HCT116 (cell line): ENCODE measurements at regions not wholly inside any gene's neighbourhood (a gene's known extent, or its start where the extent isn't known, plus 50 kb on each side); places are given as distances from the start of the nearest gene placed in this dataset.

Experiments
- ATAC-seq: fragments of 200-7000 bp; cut with Tn5 transposase; 2 replicates; pipeline ENCODE4 v1.9.1; 2020; ENCODE audit warnings: mild to moderate bottlenecking, moderate library complexity
- BruUV-seq: library from RNA; stranded (reverse); fragments of 400-500 nt; replicated peaks from 2 replicates; lab custom pipeline; 2021; lab: Mats Ljungman, UMichigan
- CTCF ChIA-PET: fragments of 300-600 bp; sonication (Branson Sonifier 250); formaldehyde crosslinking; loops from one replicate; lab custom pipeline; 2021; ENCODE audit warnings: antibody characterized with exemption; lab: Charles Lee
- POLR2A ChIA-PET: fragments of 300-600, 350-600 bp; sonication (Branson Sonifier 250); formaldehyde crosslinking; loops from one replicate; lab custom pipeline; 2021; ENCODE audit warnings: antibody characterized with exemption; lab: Charles Lee
- RAD21 ChIA-PET, 2 experiments: fragments of 300-600 bp; sonication (Branson Sonifier 250); formaldehyde crosslinking; loops; one replicate each; lab custom pipeline; 2023; ENCODE audit warnings: low total read pairs in 2 of 2; ENCODE audit not compliant: uncharacterized antibody in 2 of 2, unreplicated experiment in 2 of 2, low non-redundant PET in 1 of 2; lab: Charles Lee
- DNase-seq: peaks from one replicate; pipeline ENCODE4 v3.0.0-alpha.2; 2010; ENCODE audit warnings: low read depth, low spot score
- H2AFZ ChIP-seq: fragments of 200-600 bp; shearing (Covaris generic), sonication (generic); 2 replicates; pipeline ENCODE4 v1.6.1; 2017; ENCODE audit warnings: low read depth, mixed run types, mixed read lengths, antibody characterized with exemption, low read length; ENCODE audit not compliant: poor library complexity, severe bottlenecking
- H3K27ac ChIP-seq: 2 replicates; pipeline ENCODE4 v1.5.1; 2012; ENCODE audit warnings: low read depth, low read length
- H3K27me3 ChIP-seq: fragments of 200-600 bp; sonication (generic); 2 replicates; pipeline ENCODE4 v1.6.1; 2016; ENCODE audit warnings: mixed run types, low read length, mixed read lengths; ENCODE audit not compliant: insufficient read depth
- H3K36me3 ChIP-seq, 2 experiments: fragments of 200-500 bp in 1 of 2; fragments of 200-600 bp in 1 of 2; sonication (Bioruptor generic) in 1 of 2; sonication (generic) in 1 of 2; 2 replicates each; pipeline versions ENCODE4 v1.5.1 to v1.6.1; 2014 to 2016; ENCODE audit warnings: low read length in 2 of 2, inconsistent platforms in 1 of 2, mixed read lengths in 1 of 2, mixed run types in 1 of 2; ENCODE audit not compliant: insufficient read depth in 2 of 2, control insufficient read depth in 1 of 2
- H3K4me1 ChIP-seq, 2 experiments: fragments of 200-600 bp in 1 of 2; sonication (generic) in 1 of 2; 2 replicates each; pipeline versions ENCODE4 v1.5.1 to v1.6.1; 2012 to 2017; ENCODE audit warnings: low read length in 2 of 2, inconsistent platforms in 1 of 2, mild to moderate bottlenecking in 1 of 2, mixed read lengths in 1 of 2, mixed run types in 1 of 2, moderate library complexity in 1 of 2; ENCODE audit not compliant: insufficient read depth in 2 of 2, control insufficient read depth in 1 of 2
- H3K4me2 ChIP-seq: fragments of 200-600 bp; sonication (generic); 2 replicates; pipeline ENCODE4 v1.6.1; 2017; ENCODE audit warnings: mixed run types, low read length, mixed read lengths
- H3K4me3 ChIP-seq, 2 experiments: fragments of 200-600 bp in 1 of 2; sonication (generic) in 1 of 2; replicated peaks in 1 of 2; 2 replicates each; pipeline ENCODE4 v1.5.1; 2011 to 2016; ENCODE audit warnings: low read length in 2 of 2, control low read depth in 1 of 2, low read depth in 1 of 2, mild to moderate bottlenecking in 1 of 2, mixed read lengths in 1 of 2, mixed run types in 1 of 2
- H3K79me2 ChIP-seq: fragments of 200-600 bp; sonication (generic); 2 replicates; pipeline ENCODE4 v1.6.1; 2017; ENCODE audit warnings: mild to moderate bottlenecking, mixed run types, low read length, moderate library complexity, mixed read lengths; ENCODE audit not compliant: insufficient read depth
- H3K9ac ChIP-seq: fragments of 200-600 bp; sonication (generic); 2 replicates; pipeline ENCODE4 v1.6.1; 2016; ENCODE audit warnings: low read length, mixed read lengths
- H3K9me2 ChIP-seq: fragments of 200-600 bp; sonication (generic), shearing (Covaris generic); 2 replicates; pipeline ENCODE4 v1.6.1; 2017; ENCODE audit warnings: mixed run types, mild to moderate bottlenecking, moderate library complexity; ENCODE audit not compliant: insufficient read depth
- H3K9me3 ChIP-seq, 2 experiments: fragments of 200-500 bp in 1 of 2; fragments of 200-600 bp in 1 of 2; sonication (Bioruptor generic) in 1 of 2; sonication (generic) in 1 of 2; 2 replicates each; pipeline ENCODE4 v1.6.1; 2014 to 2017; ENCODE audit warnings: low read length in 2 of 2, mixed read lengths in 2 of 2, inconsistent platforms in 1 of 2, low read depth in 1 of 2, mild to moderate bottlenecking in 1 of 2, mixed run types in 1 of 2, moderate library complexity in 1 of 2; ENCODE audit not compliant: control insufficient read depth in 1 of 2, insufficient read depth in 1 of 2
- H4K20me1 ChIP-seq: fragments of 200-600 bp; sonication (generic), shearing (Covaris generic); 2 replicates; pipeline ENCODE4 v1.6.1; 2017; ENCODE audit warnings: mixed run types, mild to moderate bottlenecking, moderate library complexity; ENCODE audit not compliant: insufficient read depth
- ATF3 ChIP-seq: IDR thresholded peaks from 2 replicates; pipeline ENCODE4 v1.6.1; 2012
- CEBPB ChIP-seq: IDR thresholded peaks from 2 replicates; pipeline ENCODE4 v1.6.1; 2012; ENCODE audit warnings: low read depth
- EGR1 ChIP-seq: IDR thresholded peaks from 2 replicates; pipeline ENCODE4 v1.6.1; 2012; ENCODE audit warnings: low read depth
- ELF1 ChIP-seq: IDR thresholded peaks from 2 replicates; pipeline ENCODE4 v1.6.1; 2012; ENCODE audit warnings: low read depth, borderline replicate concordance
- EZH2 ChIP-seq: fragments of 200-600 bp; sonication (generic); IDR thresholded peaks from 2 replicates; pipeline ENCODE4 v1.6.1; 2017; ENCODE audit warnings: antibody characterized with exemption, mixed run types
- EZH2phosphoT487 ChIP-seq: fragments of 200-600 bp; IDR thresholded peaks from 2 replicates; pipeline ENCODE4 v1.6.1; 2018; ENCODE audit warnings: antibody characterized with exemption, borderline replicate concordance
- FOSL1 ChIP-seq: IDR thresholded peaks from 2 replicates; pipeline ENCODE4 v1.6.1; 2012; ENCODE audit warnings: low read depth
- JUND ChIP-seq: IDR thresholded peaks from 2 replicates; pipeline ENCODE4 v1.6.1; 2012
- MAX ChIP-seq: IDR thresholded peaks from 2 replicates; pipeline ENCODE4 v1.6.1; 2012
- POLR2AphosphoS5 ChIP-seq: IDR thresholded peaks from 2 replicates; pipeline ENCODE4 v1.6.1; 2011; ENCODE audit warnings: mild to moderate bottlenecking, low read depth, low read length, moderate library complexity
- RAD21 ChIP-seq: IDR thresholded peaks from 2 replicates; pipeline ENCODE4 v1.6.1; 2012; ENCODE audit warnings: low read depth, mild to moderate bottlenecking
- SIN3A ChIP-seq: IDR thresholded peaks from 2 replicates; pipeline ENCODE4 v1.6.1; 2012; ENCODE audit warnings: low read depth
- SP1 ChIP-seq: IDR thresholded peaks from 2 replicates; pipeline ENCODE4 v1.6.1; 2012; ENCODE audit warnings: low read depth
- SRF ChIP-seq: IDR thresholded peaks from 2 replicates; pipeline ENCODE4 v1.6.1; 2012; ENCODE audit warnings: low read depth
- TCF7L2 ChIP-seq: IDR thresholded peaks from 2 replicates; pipeline ENCODE4 v1.7.0; 2011; ENCODE audit warnings: borderline replicate concordance, inconsistent platforms; ENCODE audit not compliant: insufficient read depth, insufficient read length; ENCODE audit errors: extremely low read depth
- YY1 ChIP-seq: IDR thresholded peaks from 2 replicates; pipeline ENCODE4 v1.6.1; 2011; ENCODE audit warnings: low read length, low read depth, moderate library complexity, mild to moderate bottlenecking; ENCODE audit not compliant: insufficient replicate concordance; ENCODE audit errors: extremely low read depth
- ZFX ChIP-seq: fragments of 450-650 bp; IDR thresholded peaks from 2 replicates; pipeline ENCODE4 v1.6.1; 2017
- ZNF274 ChIP-seq: fragments of 200-500 bp; sonication (Bioruptor generic); IDR thresholded peaks from 2 replicates; pipeline ENCODE4 v1.6.1; 2014; ENCODE audit warnings: mild to moderate bottlenecking, low read depth, low read length, inconsistent platforms
- intact Hi-C: fragments of 100-400 bp; cut with micrococcal nuclease; formaldehyde crosslinking; loops from 2 replicates; pipeline ENCODE4 v1.10.0; 2022
- TF ChIP-seq, protein P1 (sequence below), 3 experiments: fragments of 200-600 bp in 1 of 3; sonication (generic) in 1 of 3; IDR thresholded peaks in 2 of 3; conservative IDR thresholded peaks in 1 of 3; 2 replicates each; pipeline ENCODE4 v1.5.1; 2012 to 2017; ENCODE audit warnings: low read depth in 2 of 3, low read length in 2 of 3, antibody characterized with exemption in 1 of 3, borderline replicate concordance in 1 of 3, control low read depth in 1 of 3, mild to moderate bottlenecking in 1 of 3, mixed read lengths in 1 of 3, mixed run types in 1 of 3, moderate library complexity in 1 of 3; ENCODE audit not compliant: insufficient read depth in 1 of 3
- TF ChIP-seq, protein P2 (sequence below): IDR thresholded peaks from 2 replicates; pipeline ENCODE4 v1.6.1; 2011; ENCODE audit warnings: mild to moderate bottlenecking, low read length, moderate library complexity; ENCODE audit not compliant: insufficient replicate concordance; ENCODE audit errors: extremely low read depth

- no peak for TF ChIP-seq ATF3
- TF ChIP-seq, protein P1, sequence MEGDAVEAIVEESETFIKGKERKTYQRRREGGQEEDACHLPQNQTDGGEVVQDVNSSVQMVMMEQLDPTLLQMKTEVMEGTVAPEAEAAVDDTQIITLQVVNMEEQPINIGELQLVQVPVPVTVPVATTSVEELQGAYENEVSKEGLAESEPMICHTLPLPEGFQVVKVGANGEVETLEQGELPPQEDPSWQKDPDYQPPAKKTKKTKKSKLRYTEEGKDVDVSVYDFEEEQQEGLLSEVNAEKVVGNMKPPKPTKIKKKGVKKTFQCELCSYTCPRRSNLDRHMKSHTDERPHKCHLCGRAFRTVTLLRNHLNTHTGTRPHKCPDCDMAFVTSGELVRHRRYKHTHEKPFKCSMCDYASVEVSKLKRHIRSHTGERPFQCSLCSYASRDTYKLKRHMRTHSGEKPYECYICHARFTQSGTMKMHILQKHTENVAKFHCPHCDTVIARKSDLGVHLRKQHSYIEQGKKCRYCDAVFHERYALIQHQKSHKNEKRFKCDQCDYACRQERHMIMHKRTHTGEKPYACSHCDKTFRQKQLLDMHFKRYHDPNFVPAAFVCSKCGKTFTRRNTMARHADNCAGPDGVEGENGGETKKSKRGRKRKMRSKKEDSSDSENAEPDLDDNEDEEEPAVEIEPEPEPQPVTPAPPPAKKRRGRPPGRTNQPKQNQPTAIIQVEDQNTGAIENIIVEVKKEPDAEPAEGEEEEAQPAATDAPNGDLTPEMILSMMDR (IDR thresholded peaks at IDR 0.05 in 2 of 3, conservative IDR thresholded peaks at IDR 0.05 in 1 of 3; ENCODE audit: borderline replicate concordance in 1 of 3, insufficient read depth in 1 of 3, low read depth in 2 of 3, low read length in 2 of 3), result no peak
- no peak for TF ChIP-seq EZH2phosphoT487
- no peak for TF ChIP-seq TCF7L2
- TF ChIP-seq FOSL1, result no peak
- TF ChIP-seq EZH2, result no peak
- TF ChIP-seq ZNF274, result no peak
Observed at GRCh38 chr1:106435269-106435668, 621.2 kb upstream of the PRMT6 start (continued).

DNA sequence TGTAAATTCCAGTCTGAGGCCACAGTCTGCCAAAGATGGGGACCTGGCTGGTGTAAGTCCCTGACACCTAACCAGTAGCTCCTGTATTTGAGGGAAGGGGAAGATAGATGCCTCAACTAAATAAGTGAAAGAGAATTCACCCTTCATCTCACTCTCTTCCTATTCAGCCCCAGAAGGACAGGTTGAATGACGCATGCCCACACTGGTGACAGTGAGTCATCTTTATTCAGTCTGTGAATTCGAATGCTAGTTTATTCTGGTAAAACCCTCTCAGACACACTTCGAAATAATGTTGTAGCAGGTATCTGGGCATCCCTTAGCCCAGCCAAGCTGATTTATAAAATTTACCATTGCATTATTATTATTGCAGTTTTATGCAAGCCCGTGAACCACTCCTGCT, 617.0 kb upstream of the PRMT6 start:
- no peaks in the 10 kb centered on the region for H3K36me3 ChIP-seq
- no peak overlapping the region for H3K4me2 ChIP-seq
- TF ChIP-seq, protein P2, sequence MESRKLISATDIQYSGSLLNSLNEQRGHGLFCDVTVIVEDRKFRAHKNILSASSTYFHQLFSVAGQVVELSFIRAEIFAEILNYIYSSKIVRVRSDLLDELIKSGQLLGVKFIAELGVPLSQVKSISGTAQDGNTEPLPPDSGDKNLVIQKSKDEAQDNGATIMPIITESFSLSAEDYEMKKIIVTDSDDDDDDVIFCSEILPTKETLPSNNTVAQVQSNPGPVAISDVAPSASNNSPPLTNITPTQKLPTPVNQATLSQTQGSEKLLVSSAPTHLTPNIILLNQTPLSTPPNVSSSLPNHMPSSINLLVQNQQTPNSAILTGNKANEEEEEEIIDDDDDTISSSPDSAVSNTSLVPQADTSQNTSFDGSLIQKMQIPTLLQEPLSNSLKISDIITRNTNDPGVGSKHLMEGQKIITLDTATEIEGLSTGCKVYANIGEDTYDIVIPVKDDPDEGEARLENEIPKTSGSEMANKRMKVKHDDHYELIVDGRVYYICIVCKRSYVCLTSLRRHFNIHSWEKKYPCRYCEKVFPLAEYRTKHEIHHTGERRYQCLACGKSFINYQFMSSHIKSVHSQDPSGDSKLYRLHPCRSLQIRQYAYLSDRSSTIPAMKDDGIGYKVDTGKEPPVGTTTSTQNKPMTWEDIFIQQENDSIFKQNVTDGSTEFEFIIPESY, result no peak
- TF ChIP-seq MAX, result no peak
- TF ChIP-seq YY1, result no peak
- no peak for TF ChIP-seq TCF7L2
- no peak for TF ChIP-seq ATF3
- no peak for TF ChIP-seq POLR2AphosphoS5
- no peak for TF ChIP-seq EZH2phosphoT487
- TF ChIP-seq EGR1, result no peak
- no peak for TF ChIP-seq SIN3A
- TF ChIP-seq SP1, result no peak
- no peak for TF ChIP-seq RAD21
- TF ChIP-seq ZNF274, result no peak
- no peak for TF ChIP-seq EZH2
- TF ChIP-seq ZFX, result no peak
- no peak for TF ChIP-seq SRF
- no peak for TF ChIP-seq JUND
- TF ChIP-seq FOSL1, result no peak
- no peak for TF ChIP-seq ELF1
- no peak for TF ChIP-seq CEBPB
- H4K20me1 ChIP-seq, result no peaks in the 10 kb centered on the region
- no peaks in the 10 kb centered on the region for H3K27me3 ChIP-seq
- no peaks in the 10 kb centered on the region for H3K9me2 ChIP-seq
- intact Hi-C loops, result no loop called here
- BruUV-seq, result no TSS peak
- H3K9me3 ChIP-seq, result peaks cover 3 to 20% of the 10 kb centered on the region in 2 experiments; a peak in 2 of 4 replicates
- H3K4me3 ChIP-seq, result no peak overlapping the region
- DNase-seq (no peak), ATAC-seq (no peak)
- H3K79me2 ChIP-seq, result no peaks in the 10 kb centered on the region
- CTCF ChIA-PET, result no interaction called here
- H2AFZ ChIP-seq, result no peak overlapping the region
- RAD21 ChIA-PET, result no interaction called here
- H3K27ac ChIP-seq, result no peak overlapping the region
- H3K4me1 ChIP-seq, result no peaks in the 10 kb centered on the region
- no peak overlapping the region for H3K9ac ChIP-seq
- POLR2A ChIA-PET, result no interaction called here
